GM18511 (cell line): ENCODE measurements at regions not wholly inside any gene's neighbourhood (a gene's known extent, or its start where the extent isn't known, plus 50 kb on each side); places are given as distances from the start of the nearest gene placed in this dataset.
A peak's percentile ranks its signal among the peaks of the same experiment; 100 is the strongest.

ENCODE experiments used
- ATAC-seq: cut with Tn5 transposase; IDR thresholded peaks from one replicate; pipeline ENCODE4 v1.9.1; 2021; ENCODE audit warnings: mild to moderate bottlenecking, moderate library complexity; ENCODE audit not compliant: unreplicated experiment

- no peak for ATAC-seq
These were observed 87.5 kb upstream of the CDIN1 start for GRCh38 chr15:36491912-36492311.

- ATAC-seq = no peak
These were observed 83.9 kb upstream of the CDIN1 start for GRCh38 chr15:36495456-36495991.

- no peak for ATAC-seq
These were observed 81.5 kb upstream of the CDIN1 start for GRCh38 chr15:36497901-36498300.

GRCh38 chr15:36498401-36498800 is 81.0 kb upstream of the CDIN1 start:
- ATAC-seq = no peak

- ATAC-seq = no peak
These were observed 80.5 kb upstream of the CDIN1 start for GRCh38 chr15:36498916-36499315.

GRCh38 chr15:36499412-36500389 is 79.7 kb upstream of the CDIN1 start:
- ATAC-seq = no peak

- ATAC-seq = peak; percentile 89
These were observed 78.3 kb upstream of the CDIN1 start for GRCh38 chr15:36501063-36501678.

GRCh38 chr15:36502509-36502908 is 76.9 kb upstream of the CDIN1 start:
- no peak for ATAC-seq

GRCh38 chr15:36506733-36507356 is 72.6 kb upstream of the CDIN1 start:
- no peak for ATAC-seq

- ATAC-seq = no peak
These were observed 72.0 kb upstream of the CDIN1 start for GRCh38 chr15:36507458-36507857.

GRCh38 chr15:36511594-36511993 is 67.8 kb upstream of the CDIN1 start:
- no peak for ATAC-seq

- no peak for ATAC-seq
These were observed 61.7 kb upstream of the CDIN1 start for GRCh38 chr15:36517758-36518157.

- no peak for ATAC-seq
These were observed 60.4 kb upstream of the CDIN1 start for GRCh38 chr15:36519067-36519466.

GRCh38 chr15:36525430-36525829 is 54.0 kb upstream of the CDIN1 start:
- ATAC-seq = no peak

GRCh38 chr15:36527235-36528162 is 51.9 kb upstream of the CDIN1 start:
- ATAC-seq = no peak

GRCh38 chr15:36529296-36530011 is 50.0 kb upstream of the CDIN1 start:
- ATAC-seq = peak; percentile 89
